ENCODE measurements at regions not wholly inside any gene's neighbourhood (a gene's known extent, or its start where the extent isn't known, plus 50 kb on each side); places are given as distances from the start of the nearest gene placed in this dataset.

DNA sequence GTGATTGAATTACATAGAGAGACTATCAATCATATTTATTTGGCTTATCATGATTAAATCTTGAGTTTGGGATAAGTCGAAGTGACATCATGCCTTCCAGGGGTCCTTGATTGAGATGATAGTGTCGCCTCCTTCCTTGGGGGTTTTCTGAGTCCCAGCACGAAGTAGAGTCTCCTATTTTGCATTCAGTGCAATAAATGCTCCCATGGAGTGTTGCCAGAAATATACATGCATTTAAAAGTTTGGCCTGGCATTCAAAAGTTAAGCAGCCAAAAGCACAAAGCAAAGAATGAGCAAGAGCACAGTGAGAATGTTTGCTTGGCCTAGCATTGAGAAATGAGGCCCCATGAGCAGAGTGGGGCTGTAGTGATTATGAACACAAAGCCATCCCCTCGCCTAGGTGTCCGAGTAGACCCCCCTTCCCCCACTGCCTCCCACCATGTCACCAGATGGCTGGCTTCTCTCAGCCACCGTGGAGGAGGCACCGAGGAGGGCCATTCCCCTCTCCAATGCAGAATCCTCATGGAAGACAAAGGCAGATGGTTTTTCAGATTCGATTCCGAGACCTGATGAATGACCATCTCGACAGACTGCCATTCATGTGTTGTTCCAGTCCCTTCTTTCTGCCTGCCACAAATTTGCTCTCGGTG is 58.8 kb upstream of the UBL3 start:
- Histone ChIP-seq H3K36me3 (ENCODE audit: low read depth) (no peaks in the 10 kb centered on the region), H3K27me3 (ENCODE audit: insufficient read depth, low read depth) (no peaks in the 10 kb centered on the region), H3K27ac (no peak overlapping the region), H4K20me1 (ENCODE audit: insufficient read depth) (no peaks in the 10 kb centered on the region), H3K9me3 (ENCODE audit: insufficient read depth, low read depth) (no peaks in the 10 kb centered on the region), H2AFZ (no peak overlapping the region), H3K79me2 (ENCODE audit: low read depth) (no peaks in the 10 kb centered on the region), H3F3A (ENCODE audit: insufficient read depth, low read depth) (0 out of 2 replicates have a peak, but pooled peaks cover 5% of the 10 kb centered on the region), H3K4me1 (replicated peaks; ENCODE audit: insufficient read depth) (peaks cover 41% of the 10 kb centered on the region), H3K9me2 (ENCODE audit: insufficient read depth) (no peaks in the 10 kb centered on the region), H3K4me3 (no peak overlapping the region), H3K4me2 (no peak overlapping the region)
- CTCF ChIA-PET = no interaction called here
- no TSS peak for BruUV-seq (replicated peaks)
- DNase-seq = no peak
- intact Hi-C loops (cut with micrococcal nuclease; ENCODE audit: unreplicated experiment) = no loop called here
- POLR2A ChIA-PET (ENCODE audit: unreplicated experiment) = no interaction called here
- TF ChIP-seq EZH2 (IDR thresholded peaks at IDR 0.05; ENCODE audit: low read depth) = no peak
- TF ChIP-seq, protein P1, sequence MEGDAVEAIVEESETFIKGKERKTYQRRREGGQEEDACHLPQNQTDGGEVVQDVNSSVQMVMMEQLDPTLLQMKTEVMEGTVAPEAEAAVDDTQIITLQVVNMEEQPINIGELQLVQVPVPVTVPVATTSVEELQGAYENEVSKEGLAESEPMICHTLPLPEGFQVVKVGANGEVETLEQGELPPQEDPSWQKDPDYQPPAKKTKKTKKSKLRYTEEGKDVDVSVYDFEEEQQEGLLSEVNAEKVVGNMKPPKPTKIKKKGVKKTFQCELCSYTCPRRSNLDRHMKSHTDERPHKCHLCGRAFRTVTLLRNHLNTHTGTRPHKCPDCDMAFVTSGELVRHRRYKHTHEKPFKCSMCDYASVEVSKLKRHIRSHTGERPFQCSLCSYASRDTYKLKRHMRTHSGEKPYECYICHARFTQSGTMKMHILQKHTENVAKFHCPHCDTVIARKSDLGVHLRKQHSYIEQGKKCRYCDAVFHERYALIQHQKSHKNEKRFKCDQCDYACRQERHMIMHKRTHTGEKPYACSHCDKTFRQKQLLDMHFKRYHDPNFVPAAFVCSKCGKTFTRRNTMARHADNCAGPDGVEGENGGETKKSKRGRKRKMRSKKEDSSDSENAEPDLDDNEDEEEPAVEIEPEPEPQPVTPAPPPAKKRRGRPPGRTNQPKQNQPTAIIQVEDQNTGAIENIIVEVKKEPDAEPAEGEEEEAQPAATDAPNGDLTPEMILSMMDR (conservative IDR thresholded peaks at IDR 0.05) = no peak

DNA sequence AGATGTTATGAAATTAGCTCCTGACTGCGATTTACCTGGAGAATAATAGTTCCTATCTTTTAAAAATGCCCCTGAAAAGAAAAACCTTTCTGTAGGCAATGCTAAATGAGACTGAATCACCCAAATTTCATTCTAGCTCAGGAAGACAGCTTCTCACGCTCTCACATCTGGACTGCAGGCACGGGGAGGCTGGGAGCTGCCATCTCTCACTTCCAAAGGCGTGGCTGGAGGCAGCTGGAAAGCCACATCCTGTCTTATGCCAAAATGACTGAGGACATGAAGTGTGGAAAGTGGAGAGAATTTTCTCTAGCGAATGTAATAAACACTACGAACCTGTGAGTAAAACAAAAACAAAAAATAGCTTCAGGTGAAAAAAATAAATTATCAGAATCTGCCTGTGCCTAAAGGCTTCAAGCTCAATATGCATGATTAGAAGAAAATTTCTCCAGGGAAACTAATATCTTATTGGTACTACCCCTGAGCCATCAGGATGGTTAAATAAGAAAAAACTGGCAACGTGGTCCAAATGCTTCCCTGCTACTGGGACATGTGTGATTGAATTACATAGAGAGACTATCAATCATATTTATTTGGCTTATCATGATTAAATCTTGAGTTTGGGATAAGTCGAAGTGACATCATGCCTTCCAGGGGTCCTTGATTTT is 58.1 kb upstream of the UBL3 start:
- Histone ChIP-seq H4K20me1 (ENCODE audit: insufficient read depth) (no peaks in the 10 kb centered on the region), H3K79me2 (ENCODE audit: low read depth) (no peaks in the 10 kb centered on the region), H3K4me3 (no peak overlapping the region), H3K27ac (no peak overlapping the region), H3F3A (ENCODE audit: insufficient read depth, low read depth) (0 out of 2 replicates have a peak, but pooled peaks cover 5% of the 10 kb centered on the region), H3K27me3 (ENCODE audit: insufficient read depth, low read depth) (no peaks in the 10 kb centered on the region), H3K36me3 (ENCODE audit: low read depth) (no peaks in the 10 kb centered on the region), H2AFZ (no peak overlapping the region), H3K9me2 (ENCODE audit: insufficient read depth) (0 out of 2 replicates have a peak, but pooled peaks cover 3% of the 10 kb centered on the region), H3K9me3 (ENCODE audit: insufficient read depth, low read depth) (no peaks in the 10 kb centered on the region), H3K4me1 (replicated peaks; ENCODE audit: insufficient read depth) (peaks cover 36% of the 10 kb centered on the region), H3K4me2 (no peak overlapping the region)
- TF ChIP-seq, protein P1 (conservative IDR thresholded peaks at IDR 0.05) = no peak
- TF ChIP-seq EZH2 (IDR thresholded peaks at IDR 0.05; ENCODE audit: low read depth) = no peak
- CTCF ChIA-PET = no interaction called here
- BruUV-seq (replicated peaks) = no TSS peak
- intact Hi-C loops (cut with micrococcal nuclease; ENCODE audit: unreplicated experiment) = no loop called here
- DNase-seq = no peak
- POLR2A ChIA-PET (ENCODE audit: unreplicated experiment) = no interaction called here

DNA sequence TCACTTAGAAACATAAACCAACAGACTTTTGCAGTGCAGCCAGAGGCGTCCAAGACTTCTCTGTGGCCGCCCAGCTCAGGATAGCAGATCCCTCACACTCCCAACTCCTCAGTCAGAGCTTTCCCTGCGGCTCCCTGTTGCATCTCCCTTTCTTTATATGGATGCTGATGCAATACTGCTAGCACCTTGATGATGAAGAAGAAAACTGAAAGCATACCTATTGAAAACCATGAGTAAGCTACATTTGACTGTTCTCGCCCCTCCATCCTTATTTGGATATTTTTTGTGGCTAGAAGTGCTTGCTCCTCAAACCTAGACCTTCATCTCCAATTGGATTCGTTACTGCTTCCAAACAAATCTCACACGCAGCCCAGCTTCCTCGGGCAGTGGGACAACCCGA is 57.3 kb upstream of the UBL3 start:
- Histone ChIP-seq H3F3A (ENCODE audit: insufficient read depth, low read depth) (peaks cover 5% of the 10 kb centered on the region), H3K36me3 (ENCODE audit: low read depth) (no peaks in the 10 kb centered on the region), H3K9me2 (ENCODE audit: insufficient read depth) (0 out of 2 replicates have a peak, but pooled peaks cover 3% of the 10 kb centered on the region), H4K20me1 (ENCODE audit: insufficient read depth) (no peaks in the 10 kb centered on the region), H3K79me2 (ENCODE audit: low read depth) (no peaks in the 10 kb centered on the region), H3K4me1 (replicated peaks; ENCODE audit: insufficient read depth) (peaks cover 41% of the 10 kb centered on the region), H3K27ac (no peak overlapping the region), H3K9me3 (ENCODE audit: insufficient read depth, low read depth) (no peaks in the 10 kb centered on the region), H3K4me3 (no peak overlapping the region), H2AFZ (no peak overlapping the region), H3K27me3 (ENCODE audit: insufficient read depth, low read depth) (no peaks in the 10 kb centered on the region), H3K4me2 (no peak overlapping the region)
- ChIA-PET POLR2A (ENCODE audit: unreplicated experiment) (no interaction called here), CTCF (no interaction called here)
- DNase-seq = no peak
- no peak for TF ChIP-seq EZH2 (IDR thresholded peaks at IDR 0.05; ENCODE audit: low read depth)
- TF ChIP-seq, protein P1 (conservative IDR thresholded peaks at IDR 0.05) = no peak
- intact Hi-C loops (cut with micrococcal nuclease; ENCODE audit: unreplicated experiment) = no loop called here
- BruUV-seq (replicated peaks) = no TSS peak

Data from PC-9 (cell line).